CD4-positive, CD25-positive, alpha-beta regulatory T cell (primary cell): ENCODE measurements at regions not wholly inside any gene's neighbourhood (a gene's known extent, or its start where the extent isn't known, plus 50 kb on each side); places are given as distances from the start of the nearest gene placed in this dataset.

Source experiments
- ATAC-seq, 2 donors: fragments of 150-1000 bp; cut with Tn5 transposase; one replicate each; pipeline ENCODE4 v1.10.0; 2021; ENCODE audit warnings: low read depth in 2 of 2, moderate number of reproducible peaks in 2 of 2, moderate library complexity in 1 of 2
- DNase-seq, 3 donors: peaks; one replicate each; pipeline versions ENCODE4 v3.0.0 to v3.0.0-alpha.2; 2012 to 2022; ENCODE audit warnings: mixed read lengths in 1 of 3
- H3K27ac ChIP-seq: one replicate; pipeline ENCODE4 v1.7.0; 2013; ENCODE audit warnings: mild to moderate bottlenecking, low read length; ENCODE audit not compliant: insufficient read depth, poor library complexity, severe bottlenecking
- H3K27me3 ChIP-seq: one replicate; pipeline ENCODE4 v1.7.0; 2013; ENCODE audit warnings: low read length; ENCODE audit not compliant: control insufficient read depth, insufficient read depth
- H3K36me3 ChIP-seq: one replicate; pipeline ENCODE4 v1.7.0; 2013; ENCODE audit warnings: mild to moderate bottlenecking, low read length, moderate library complexity; ENCODE audit not compliant: control insufficient read depth, insufficient read depth
- H3K4me1 ChIP-seq: 2 replicates; pipeline ENCODE4 v1.7.0; 2013; ENCODE audit warnings: mild to moderate bottlenecking, low read length; ENCODE audit not compliant: insufficient read depth, control insufficient read depth, poor library complexity, severe bottlenecking
- H3K4me3 ChIP-seq: one replicate; pipeline ENCODE4 v1.7.0; 2013; ENCODE audit warnings: low read depth, mild to moderate bottlenecking, low read length, moderate library complexity
- H3K9me3 ChIP-seq, 2 experiments: 1 replicate in 1 of 2; 2 replicates in 1 of 2; pipeline ENCODE4 v1.7.0; 2013; ENCODE audit warnings: low read length in 2 of 2, mild to moderate bottlenecking in 1 of 2, moderate library complexity in 1 of 2; ENCODE audit not compliant: control insufficient read depth in 2 of 2
- H3K27ac Mint-ChIP-seq, 3 donors: one replicate each; pipeline ENCODE4 v1.8.0; 2020 to 2022; ENCODE audit warnings: mild to moderate bottlenecking in 3 of 3, mixed read lengths in 3 of 3, moderate library complexity in 2 of 3
- H3K27me3 Mint-ChIP-seq: one replicate; pipeline ENCODE4 v1.8.0; 2022; ENCODE audit warnings: mild to moderate bottlenecking, mixed read lengths
- H3K36me3 Mint-ChIP-seq: one replicate; pipeline ENCODE4 v1.8.0; 2020; ENCODE audit warnings: mixed read lengths
- H3K4me1 Mint-ChIP-seq, 4 donors: one replicate each; pipeline ENCODE4 v1.8.0; 2020 to 2022; ENCODE audit warnings: mixed read lengths in 4 of 4, mild to moderate bottlenecking in 1 of 4
- H3K4me3 Mint-ChIP-seq, 4 donors: one replicate each; pipeline ENCODE4 v1.8.0; 2020 to 2022; ENCODE audit warnings: mild to moderate bottlenecking in 4 of 4, mixed read lengths in 4 of 4, moderate library complexity in 3 of 4
- H3K9me3 Mint-ChIP-seq, 7 donors: one replicate each; pipeline ENCODE4 v1.8.0; 2020 to 2022; ENCODE audit warnings: mixed read lengths in 7 of 7, mild to moderate bottlenecking in 3 of 7, moderate library complexity in 2 of 7

DNA sequence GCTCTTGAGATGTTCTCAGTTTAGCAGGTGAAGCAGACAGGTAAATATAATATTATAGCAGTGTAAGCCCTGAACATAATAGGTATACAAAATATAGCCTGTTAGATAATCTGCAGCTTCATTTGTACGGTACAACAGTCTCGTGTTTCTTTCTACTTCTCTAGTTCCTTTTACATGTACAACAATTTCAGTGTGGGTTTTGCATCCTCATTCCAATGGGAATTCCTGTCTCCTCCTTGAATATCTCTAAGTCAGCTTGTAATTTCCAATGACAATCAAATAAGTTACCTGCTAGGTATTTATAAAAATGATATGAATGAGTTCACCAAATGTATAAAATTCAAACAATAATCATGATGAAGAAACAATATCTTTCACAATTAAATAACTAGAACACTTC, 330.0 kb upstream of the RND3 start:
- Mint-ChIP-seq H3K36me3 (no peaks in the 10 kb centered on the region), H3K4me1 (no peaks in the 10 kb centered on the region), H3K27ac (no peak overlapping the region), H3K27me3 (no peaks in the 10 kb centered on the region), H3K4me3 (no peak overlapping the region), H3K9me3 (peaks cover 0 to 2% (median 0%) of the 10 kb centered on the region in 7 donors)
- Histone ChIP-seq H3K27ac (no peak overlapping the region), H3K36me3 (no peaks in the 10 kb centered on the region), H3K27me3 (no peaks in the 10 kb centered on the region), H3K9me3 (no peaks in the 10 kb centered on the region), H3K4me3 (no peak overlapping the region), H3K4me1 (no peaks in the 10 kb centered on the region)
- DNase-seq = no peak
- no peak for ATAC-seq

- H3K9me3 Mint-ChIP-seq = peaks cover 0 to 2% (median 0%) of the 10 kb centered on the region in 7 donors
Measured at GRCh38 chr2:150812664-150813367, 325.3 kb upstream of the RND3 start.

DNA sequence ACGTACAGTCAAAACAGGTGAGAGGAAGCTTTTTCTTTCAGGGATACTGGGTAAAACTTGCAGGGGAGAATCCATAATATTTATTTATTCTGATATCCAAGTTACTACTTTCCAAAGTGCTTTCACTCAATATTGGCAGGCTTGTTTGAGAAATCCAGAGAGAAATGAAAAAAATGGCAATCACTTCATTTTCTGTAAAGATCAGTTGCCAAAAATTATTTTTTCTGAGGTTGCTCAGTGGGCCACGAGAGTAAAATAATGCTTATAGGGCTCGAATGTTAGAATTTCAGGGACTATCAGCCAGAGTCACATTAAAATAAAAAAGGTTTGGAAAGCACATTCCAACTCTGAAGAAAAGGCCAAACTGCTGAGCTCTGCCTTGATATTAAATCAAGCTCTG, 324.6 kb upstream of the RND3 start:
- Mint-ChIP-seq H3K4me3 (no peak overlapping the region), H3K36me3 (no peaks in the 10 kb centered on the region), H3K27me3 (no peaks in the 10 kb centered on the region), H3K4me1 (no peaks in the 10 kb centered on the region), H3K27ac (no peak overlapping the region), H3K9me3 (peaks cover 0 to 2% (median 0%) of the 10 kb centered on the region in 7 donors)
- DNase-seq = no peak
- no peaks in the 10 kb centered on the region for H3K4me1 ChIP-seq
- ATAC-seq = no peak
- H3K36me3 ChIP-seq = no peaks in the 10 kb centered on the region
- H3K27me3 ChIP-seq = no peaks in the 10 kb centered on the region
- no peak overlapping the region for H3K27ac ChIP-seq
- no peak overlapping the region for H3K4me3 ChIP-seq
- no peaks in the 10 kb centered on the region for H3K9me3 ChIP-seq

More at GRCh38 chr2:150812664-150813367, 325.3 kb upstream of the RND3 start:
- Histone ChIP-seq H3K27ac (no peak overlapping the region), H3K9me3 (no peaks in the 10 kb centered on the region), H3K4me3 (no peak overlapping the region), H3K27me3 (no peaks in the 10 kb centered on the region), H3K4me1 (no peaks in the 10 kb centered on the region), H3K36me3 (no peaks in the 10 kb centered on the region)
- Mint-ChIP-seq H3K27me3 (no peaks in the 10 kb centered on the region), H3K4me1 (no peaks in the 10 kb centered on the region), H3K36me3 (no peaks in the 10 kb centered on the region), H3K27ac (no peak overlapping the region), H3K4me3 (no peak overlapping the region)
- DNase-seq = no peak
- ATAC-seq = no peak

- no peaks in the 10 kb centered on the region for H3K27me3 Mint-ChIP-seq
- Histone ChIP-seq H3K27ac (no peak overlapping the region), H3K36me3 (no peaks in the 10 kb centered on the region), H3K9me3 (no peaks in the 10 kb centered on the region), H3K27me3 (no peaks in the 10 kb centered on the region), H3K4me1 (no peaks in the 10 kb centered on the region), H3K4me3 (no peak overlapping the region)
- DNase-seq = no peak
- H3K9me3 Mint-ChIP-seq = no peaks in the 10 kb centered on the region
- ATAC-seq = no peak
- no peak overlapping the region for H3K27ac Mint-ChIP-seq
- no peaks in the 10 kb centered on the region for H3K4me1 Mint-ChIP-seq
- no peaks in the 10 kb centered on the region for H3K36me3 Mint-ChIP-seq
- no peak overlapping the region for H3K4me3 Mint-ChIP-seq
Measured at GRCh38 chr2:150811259-150811855, 323.9 kb upstream of the RND3 start.

DNA sequence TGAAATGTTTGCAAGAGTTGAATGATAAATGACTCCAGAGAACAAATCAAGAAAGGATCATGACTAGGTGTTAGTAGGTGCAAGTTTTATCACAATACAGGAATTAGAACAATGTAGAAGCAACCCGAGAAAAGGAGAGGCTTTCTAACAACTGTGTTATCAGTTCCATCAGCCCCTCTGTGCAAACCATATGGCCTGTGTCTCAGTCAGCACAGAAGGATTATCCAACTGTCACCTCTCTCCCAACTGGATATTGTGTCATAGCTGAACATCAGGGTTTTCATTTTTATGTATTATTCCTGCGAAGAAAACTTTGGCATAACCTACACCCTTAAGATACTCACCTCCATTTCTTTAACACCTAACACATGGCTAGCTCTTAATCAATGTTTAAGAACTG, 321.6 kb upstream of the RND3 start:
- no peaks in the 10 kb centered on the region for H3K9me3 ChIP-seq
- H3K4me1 Mint-ChIP-seq = no peaks in the 10 kb centered on the region
- H3K4me3 ChIP-seq = no peak overlapping the region
- no peaks in the 10 kb centered on the region for H3K4me1 ChIP-seq
- H3K36me3 Mint-ChIP-seq = no peaks in the 10 kb centered on the region
- H3K27ac Mint-ChIP-seq = no peak overlapping the region
- no peaks in the 10 kb centered on the region for H3K9me3 Mint-ChIP-seq
- no peak overlapping the region for H3K27ac ChIP-seq
- H3K27me3 Mint-ChIP-seq = no peaks in the 10 kb centered on the region
- H3K36me3 ChIP-seq = no peaks in the 10 kb centered on the region
- no peak overlapping the region for H3K4me3 Mint-ChIP-seq
- ATAC-seq (no peak), DNase-seq (no peak)
- no peaks in the 10 kb centered on the region for H3K27me3 ChIP-seq

- no peak for DNase-seq
- Mint-ChIP-seq H3K4me3 (no peak overlapping the region), H3K9me3 (no peaks in the 10 kb centered on the region), H3K4me1 (no peaks in the 10 kb centered on the region), H3K36me3 (no peaks in the 10 kb centered on the region), H3K27me3 (no peaks in the 10 kb centered on the region), H3K27ac (no peak overlapping the region)
- Histone ChIP-seq H3K9me3 (no peaks in the 10 kb centered on the region), H3K4me3 (no peak overlapping the region), H3K27me3 (no peaks in the 10 kb centered on the region), H3K4me1 (no peaks in the 10 kb centered on the region), H3K36me3 (no peaks in the 10 kb centered on the region), H3K27ac (no peak overlapping the region)
- ATAC-seq = no peak
Measured at GRCh38 chr2:150806336-150806735, 318.9 kb upstream of the RND3 start.

DNA sequence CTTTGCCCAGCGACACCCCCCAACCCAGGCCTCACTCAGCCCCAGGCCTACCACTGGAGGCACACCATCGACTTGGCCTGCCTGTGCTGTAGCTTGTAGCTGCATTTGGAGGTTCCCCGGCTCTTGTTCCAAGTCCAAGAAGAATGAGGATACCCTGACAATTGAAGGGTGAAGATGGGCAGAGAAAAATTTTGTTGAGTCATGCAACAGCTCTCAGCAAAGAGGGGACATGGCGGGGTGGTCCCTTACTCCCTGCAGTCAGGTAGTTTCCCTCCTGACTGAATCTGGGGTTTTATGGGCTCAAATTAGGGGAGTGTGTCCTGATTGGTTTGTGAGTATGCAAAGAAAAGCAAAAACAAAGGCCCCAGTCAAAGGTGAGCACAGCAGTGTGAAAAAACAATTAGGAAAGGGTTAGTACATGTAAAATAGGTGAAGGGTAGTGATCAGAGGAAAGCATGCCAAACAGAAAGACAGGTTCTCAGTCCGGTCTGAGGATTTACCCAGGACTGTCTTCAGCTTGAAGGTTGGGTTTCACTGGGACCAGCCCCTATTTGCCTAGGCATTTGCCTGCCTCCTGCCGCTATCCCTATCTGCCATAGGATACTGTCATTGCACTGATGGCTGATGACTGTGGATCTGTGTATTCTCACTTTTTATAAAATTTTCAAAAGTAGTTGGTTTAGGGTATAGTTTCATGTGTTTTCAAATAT, 316.4 kb upstream of the RND3 start:
- no peak overlapping the region for H3K27ac Mint-ChIP-seq
- no peaks in the 10 kb centered on the region for H3K9me3 Mint-ChIP-seq
- H3K4me3 Mint-ChIP-seq = no peak overlapping the region
- Histone ChIP-seq H3K4me1 (no peaks in the 10 kb centered on the region), H3K27ac (no peak overlapping the region), H3K27me3 (no peaks in the 10 kb centered on the region), H3K4me3 (no peak overlapping the region), H3K9me3 (no peaks in the 10 kb centered on the region), H3K36me3 (no peaks in the 10 kb centered on the region)
- H3K27me3 Mint-ChIP-seq = no peaks in the 10 kb centered on the region
- no peak for DNase-seq
- no peak for ATAC-seq
- no peaks in the 10 kb centered on the region for H3K36me3 Mint-ChIP-seq
- H3K4me1 Mint-ChIP-seq = no peaks in the 10 kb centered on the region

- H3K27me3 ChIP-seq = no peaks in the 10 kb centered on the region
- no peak overlapping the region for H3K4me3 ChIP-seq
- H3K36me3 Mint-ChIP-seq = no peaks in the 10 kb centered on the region
- no peaks in the 10 kb centered on the region for H3K36me3 ChIP-seq
- no peaks in the 10 kb centered on the region for H3K27me3 Mint-ChIP-seq
- H3K27ac Mint-ChIP-seq = no peak overlapping the region
- no peak overlapping the region for H3K4me3 Mint-ChIP-seq
- no peaks in the 10 kb centered on the region for H3K9me3 Mint-ChIP-seq
- no peak for ATAC-seq
- no peaks in the 10 kb centered on the region for H3K4me1 Mint-ChIP-seq
- H3K27ac ChIP-seq = no peak overlapping the region
- DNase-seq = no peak
- no peaks in the 10 kb centered on the region for H3K9me3 ChIP-seq
- H3K4me1 ChIP-seq = no peaks in the 10 kb centered on the region
Measured at GRCh38 chr2:150802635-150803034, 315.2 kb upstream of the RND3 start.
